Calu3 (cell line): ENCODE measurements at regions not wholly inside any gene's neighbourhood (a gene's known extent, or its start where the extent isn't known, plus 50 kb on each side); places are given as distances from the start of the nearest gene placed in this dataset.
"Not testable (repeated sequence)": the region's sequence is repeated elsewhere in the genome, so short reads cannot be mapped to it uniquely, and the experiment has no call there.

Experiments
- BruUV-seq: library from RNA; stranded (reverse); fragments of 400-500 nt; replicated peaks from 2 replicates; lab custom pipeline; 2021; lab: Mats Ljungman, UMichigan
- CTCF ChIA-PET: fragments of 300-600 bp; sonication (Branson Sonifier 250); formaldehyde crosslinking; loops from one replicate; lab custom pipeline; 2022; ENCODE audit warnings: antibody characterized with exemption; lab: Charles Lee
- DNase-seq: peaks from one replicate; pipeline ENCODE4 v3.0.0; 2022
- H3K27ac Mint-ChIP-seq: one replicate; pipeline ENCODE4 v1.8.0; 2022; ENCODE audit warnings: mixed read lengths; ENCODE audit not compliant: unreplicated experiment
- H3K27me3 Mint-ChIP-seq: one replicate; pipeline ENCODE4 v1.8.0; 2022; ENCODE audit warnings: mixed read lengths; ENCODE audit not compliant: unreplicated experiment
- H3K36me3 Mint-ChIP-seq: one replicate; pipeline ENCODE4 v1.8.0; 2022; ENCODE audit warnings: mild to moderate bottlenecking, moderate library complexity, mixed read lengths; ENCODE audit not compliant: insufficient read depth, unreplicated experiment
- H3K4me1 Mint-ChIP-seq: one replicate; pipeline ENCODE4 v1.8.0; 2022; ENCODE audit warnings: mild to moderate bottlenecking, low read depth, mixed read lengths; ENCODE audit not compliant: unreplicated experiment
- H3K4me3 Mint-ChIP-seq: one replicate; pipeline ENCODE4 v1.8.0; 2022; ENCODE audit warnings: mild to moderate bottlenecking, low read depth, moderate library complexity, mixed read lengths; ENCODE audit not compliant: unreplicated experiment
- H3K9me3 Mint-ChIP-seq: one replicate; pipeline ENCODE4 v1.8.0; 2022; ENCODE audit warnings: low read depth, mixed read lengths; ENCODE audit not compliant: unreplicated experiment
- intact Hi-C: fragments of 100-400 bp; cut with micrococcal nuclease; formaldehyde crosslinking; loops from one replicate; pipeline ENCODE4 v1.10.0; 2022; ENCODE audit not compliant: unreplicated experiment
- TF ChIP-seq, protein P1 (sequence below): fragments of 200-600 bp; IDR thresholded peaks from one replicate; pipeline ENCODE4 v1.8.0; 2022; ENCODE audit warnings: antibody characterized with exemption; ENCODE audit not compliant: unreplicated experiment

DNA sequence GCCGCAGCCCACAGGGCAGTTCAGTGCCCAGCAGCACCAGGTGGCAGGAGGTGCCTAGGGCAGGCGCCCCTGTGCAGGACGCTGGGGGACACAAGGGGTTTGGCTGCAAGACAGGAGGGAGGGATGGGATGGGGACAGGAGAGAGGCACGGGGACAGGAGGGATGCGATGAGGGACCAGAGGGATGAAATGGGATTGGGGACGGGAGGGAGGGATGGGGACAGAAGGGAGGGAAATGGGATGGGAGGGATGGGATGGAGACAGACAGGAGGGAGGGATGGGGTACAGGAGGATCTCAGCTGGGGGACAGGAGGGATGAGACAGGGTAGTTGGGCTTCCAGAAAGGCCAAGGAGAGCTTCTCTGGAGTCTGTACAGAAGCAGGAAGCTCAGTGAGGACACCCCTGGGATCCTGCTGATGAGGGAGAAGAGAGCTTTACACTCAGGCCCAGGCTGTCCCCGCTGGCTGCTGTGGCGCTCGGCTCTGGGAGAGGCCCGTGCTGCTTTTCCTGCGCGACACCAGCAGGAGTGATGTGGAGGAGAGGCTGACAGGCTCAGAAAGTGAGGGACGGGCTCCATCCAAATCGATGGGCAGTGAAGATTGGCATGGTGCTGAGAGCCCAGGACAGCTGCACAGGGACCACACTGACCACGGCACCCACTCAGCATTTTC lies 400.8 kb downstream of the SMOC2 start:
- H3K9me3 Mint-ChIP-seq = peaks cover 4% of the 10 kb centered on the region
- CTCF ChIA-PET = no interaction called here
- no TSS peak for BruUV-seq

DNA sequence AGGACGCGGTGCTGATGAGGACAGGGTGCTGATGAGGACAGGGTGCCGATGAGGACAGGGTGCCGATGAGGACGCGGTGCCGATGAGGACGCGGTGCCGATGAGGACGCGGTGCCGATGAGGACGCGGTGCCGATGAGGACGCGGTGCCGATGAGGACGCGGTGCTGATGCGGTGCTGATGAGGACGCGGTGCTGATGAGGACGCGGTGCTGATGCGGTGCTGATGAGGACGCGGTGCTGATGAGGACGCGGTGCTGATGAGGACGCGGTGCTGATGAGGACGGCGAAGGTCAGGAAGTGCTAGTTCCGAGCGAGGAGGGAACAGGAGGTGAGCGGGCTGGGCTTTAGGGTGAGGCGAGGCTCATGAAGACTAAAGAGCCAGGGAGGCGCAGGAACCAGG lies 399.9 kb downstream of the SMOC2 start:
- not testable (repeated sequence) for BruUV-seq

More for the DNA sequence above, 400.8 kb downstream of the SMOC2 start:
- H3K4me3 Mint-ChIP-seq = no peak overlapping the region
- TF ChIP-seq, protein P1, sequence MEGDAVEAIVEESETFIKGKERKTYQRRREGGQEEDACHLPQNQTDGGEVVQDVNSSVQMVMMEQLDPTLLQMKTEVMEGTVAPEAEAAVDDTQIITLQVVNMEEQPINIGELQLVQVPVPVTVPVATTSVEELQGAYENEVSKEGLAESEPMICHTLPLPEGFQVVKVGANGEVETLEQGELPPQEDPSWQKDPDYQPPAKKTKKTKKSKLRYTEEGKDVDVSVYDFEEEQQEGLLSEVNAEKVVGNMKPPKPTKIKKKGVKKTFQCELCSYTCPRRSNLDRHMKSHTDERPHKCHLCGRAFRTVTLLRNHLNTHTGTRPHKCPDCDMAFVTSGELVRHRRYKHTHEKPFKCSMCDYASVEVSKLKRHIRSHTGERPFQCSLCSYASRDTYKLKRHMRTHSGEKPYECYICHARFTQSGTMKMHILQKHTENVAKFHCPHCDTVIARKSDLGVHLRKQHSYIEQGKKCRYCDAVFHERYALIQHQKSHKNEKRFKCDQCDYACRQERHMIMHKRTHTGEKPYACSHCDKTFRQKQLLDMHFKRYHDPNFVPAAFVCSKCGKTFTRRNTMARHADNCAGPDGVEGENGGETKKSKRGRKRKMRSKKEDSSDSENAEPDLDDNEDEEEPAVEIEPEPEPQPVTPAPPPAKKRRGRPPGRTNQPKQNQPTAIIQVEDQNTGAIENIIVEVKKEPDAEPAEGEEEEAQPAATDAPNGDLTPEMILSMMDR = no peak
- DNase-seq = no peak
- no peaks in the 10 kb centered on the region for H3K4me1 Mint-ChIP-seq
- intact Hi-C loops = no loop called here
- H3K27me3 Mint-ChIP-seq = peaks cover 25% of the 10 kb centered on the region
- no peaks in the 10 kb centered on the region for H3K36me3 Mint-ChIP-seq
- no peak overlapping the region for H3K27ac Mint-ChIP-seq

DNA sequence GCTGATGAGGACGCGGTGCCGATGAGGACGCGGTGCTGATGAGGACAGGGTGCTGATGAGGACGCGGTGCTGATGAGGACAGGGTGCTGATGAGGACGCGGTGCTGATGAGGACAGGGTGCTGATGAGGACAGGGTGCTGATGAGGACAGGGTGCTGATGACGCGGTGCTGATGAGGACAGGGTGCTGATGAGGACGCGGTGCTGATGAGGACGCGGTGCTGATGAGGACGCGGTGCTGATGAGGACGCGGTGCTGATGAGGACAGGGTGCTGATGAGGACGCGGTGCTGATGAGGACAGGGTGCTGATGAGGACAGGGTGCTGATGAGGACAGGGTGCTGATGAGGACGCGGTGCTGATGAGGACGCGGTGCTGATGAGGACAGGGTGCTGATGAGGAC lies 399.3 kb downstream of the SMOC2 start:
- intact Hi-C loops, CTCF ChIA-PET, H3K4me3 Mint-ChIP-seq, H3K27ac Mint-ChIP-seq, H3K9me3 Mint-ChIP-seq, DNase-seq, BruUV-seq, H3K36me3 Mint-ChIP-seq, H3K4me1 Mint-ChIP-seq: not testable (repeated sequence)
- peaks cover 25% of the 10 kb centered on the region for H3K27me3 Mint-ChIP-seq

More for the DNA sequence above, 399.9 kb downstream of the SMOC2 start:
- H3K27ac Mint-ChIP-seq, DNase-seq, H3K9me3 Mint-ChIP-seq, CTCF ChIA-PET, H3K4me1 Mint-ChIP-seq, intact Hi-C loops, H3K36me3 Mint-ChIP-seq, H3K4me3 Mint-ChIP-seq: not testable (repeated sequence)
- peaks cover 25% of the 10 kb centered on the region for H3K27me3 Mint-ChIP-seq

DNA sequence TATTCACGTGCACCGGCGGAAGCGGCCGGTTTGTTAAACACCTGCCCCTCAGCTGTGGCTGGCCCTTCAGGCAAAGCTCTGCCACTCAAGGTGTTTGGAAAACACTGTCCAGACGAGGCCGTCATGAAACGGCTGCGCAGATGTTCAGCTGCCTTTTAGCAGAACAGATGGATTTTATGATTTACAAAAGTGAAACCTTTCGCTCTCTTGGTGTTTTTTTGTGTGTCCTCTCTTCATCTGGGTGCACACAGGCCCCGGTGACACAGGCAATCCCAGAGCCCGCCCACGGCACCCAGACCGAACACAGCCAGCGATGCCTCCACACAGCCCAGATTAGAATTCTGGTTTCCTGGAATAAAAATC lies 397.0 kb downstream of the SMOC2 start:
- H3K27me3 Mint-ChIP-seq = peaks cover 25% of the 10 kb centered on the region
- no peak overlapping the region for H3K4me3 Mint-ChIP-seq
- no peak for DNase-seq
- no peaks in the 10 kb centered on the region for H3K4me1 Mint-ChIP-seq
- TF ChIP-seq, protein P1 = no peak
- H3K27ac Mint-ChIP-seq = no peak overlapping the region
- intact Hi-C loops = no loop called here
- H3K9me3 Mint-ChIP-seq = peaks cover 4% of the 10 kb centered on the region
- no peaks in the 10 kb centered on the region for H3K36me3 Mint-ChIP-seq
- CTCF ChIA-PET = no interaction called here
- BruUV-seq = no TSS peak

DNA sequence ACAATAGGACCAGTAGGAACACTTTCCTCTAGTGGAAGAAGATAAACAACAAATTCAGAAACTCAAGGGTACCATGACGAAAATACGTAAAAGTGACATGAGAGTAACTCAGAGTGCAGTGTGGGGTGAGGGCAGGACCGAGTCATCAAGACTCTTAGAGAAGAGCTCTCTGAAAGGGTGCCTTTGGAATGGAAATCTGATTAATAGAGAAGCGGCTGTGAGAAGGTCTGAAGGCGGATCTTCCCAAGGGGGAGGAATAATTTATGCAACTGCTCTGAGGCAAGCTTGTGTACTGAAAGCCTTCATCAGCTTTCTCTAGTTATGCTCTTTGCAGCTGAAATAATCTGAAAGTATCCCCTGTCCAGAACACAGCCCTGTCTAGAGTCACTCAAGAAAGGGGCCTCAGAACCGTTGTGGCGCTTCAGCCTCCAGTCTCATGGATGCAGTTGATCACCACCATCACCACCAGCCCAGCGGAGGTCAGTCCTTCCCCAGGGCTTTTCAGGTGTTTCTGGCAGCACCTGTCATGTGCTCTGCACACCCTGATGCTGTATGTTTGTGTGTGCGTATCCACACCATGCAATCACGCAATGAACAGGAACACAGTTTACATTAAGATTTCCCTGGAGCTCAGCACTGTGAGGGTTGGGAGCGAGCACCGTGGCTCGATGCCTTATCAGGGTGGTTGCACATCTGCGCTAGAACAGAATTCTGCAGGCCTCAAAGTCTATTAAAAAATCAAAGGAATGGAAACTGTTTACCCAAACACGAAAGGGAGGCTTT lies 396.5 kb downstream of the SMOC2 start:
- Mint-ChIP-seq H3K36me3 (no peaks in the 10 kb centered on the region), H3K9me3 (peaks cover 4% of the 10 kb centered on the region), H3K4me1 (no peaks in the 10 kb centered on the region), H3K4me3 (no peak overlapping the region), H3K27ac (no peak overlapping the region), H3K27me3 (peaks cover 25% of the 10 kb centered on the region)
- TF ChIP-seq, protein P1 = no peak
- no peak for DNase-seq
- CTCF ChIA-PET = no interaction called here
- intact Hi-C loops = no loop called here
- BruUV-seq = no TSS peak
